HG02642 (cell line): ENCODE measurements at regions not wholly inside any gene's neighbourhood (a gene's known extent, or its start where the extent isn't known, plus 50 kb on each side); places are given as distances from the start of the nearest gene placed in this dataset.

Source experiments
- ATAC-seq: cut with Tn5 transposase; IDR thresholded peaks from one replicate; pipeline ENCODE4 v1.9.1; 2021; ENCODE audit warnings: mild to moderate bottlenecking; ENCODE audit not compliant: unreplicated experiment, poor library complexity

DNA sequence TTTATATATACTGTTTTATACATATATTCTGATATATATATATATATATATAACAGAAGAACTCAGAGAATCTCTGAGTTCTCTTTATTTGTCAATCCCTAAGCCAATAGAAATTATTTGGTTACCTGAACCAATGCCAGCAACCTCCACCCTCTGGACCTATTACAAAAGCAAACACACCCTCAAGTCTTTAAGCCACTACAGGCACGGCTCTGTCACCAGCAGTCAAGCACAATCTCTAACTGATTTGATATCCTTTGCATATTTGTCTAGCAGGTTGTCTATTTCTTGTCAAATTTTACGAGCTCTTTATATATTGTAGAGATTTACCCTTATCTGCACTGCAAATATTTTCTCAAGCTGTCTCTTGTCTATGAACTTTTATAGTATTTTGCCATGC, 66.6 kb upstream of the TOPAZ1 start:
- ATAC-seq = no peak

DNA sequence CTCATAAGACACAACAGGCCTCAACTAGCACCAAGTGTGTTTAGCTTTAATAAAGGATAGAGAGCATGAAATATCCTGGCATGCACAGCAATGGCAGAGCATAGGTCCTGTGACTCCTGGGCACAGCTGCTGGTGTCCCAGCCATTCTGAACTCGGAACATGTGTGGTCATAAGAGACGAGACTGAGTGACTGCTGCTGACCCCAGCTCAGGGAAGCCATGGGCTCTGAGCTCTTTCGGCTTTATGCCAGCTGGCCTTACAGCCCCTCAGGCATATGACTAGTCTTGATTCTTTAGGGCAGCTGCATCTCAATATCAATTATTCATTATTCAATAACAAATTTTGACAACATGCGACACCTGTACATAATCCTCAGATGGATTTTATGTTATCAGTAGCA, 62.4 kb upstream of the TOPAZ1 start:
- ATAC-seq = no peak

GRCh38 chr3:44184319-44184953, 57.2 kb upstream of the TOPAZ1 start:
- ATAC-seq = no peak

DNA sequence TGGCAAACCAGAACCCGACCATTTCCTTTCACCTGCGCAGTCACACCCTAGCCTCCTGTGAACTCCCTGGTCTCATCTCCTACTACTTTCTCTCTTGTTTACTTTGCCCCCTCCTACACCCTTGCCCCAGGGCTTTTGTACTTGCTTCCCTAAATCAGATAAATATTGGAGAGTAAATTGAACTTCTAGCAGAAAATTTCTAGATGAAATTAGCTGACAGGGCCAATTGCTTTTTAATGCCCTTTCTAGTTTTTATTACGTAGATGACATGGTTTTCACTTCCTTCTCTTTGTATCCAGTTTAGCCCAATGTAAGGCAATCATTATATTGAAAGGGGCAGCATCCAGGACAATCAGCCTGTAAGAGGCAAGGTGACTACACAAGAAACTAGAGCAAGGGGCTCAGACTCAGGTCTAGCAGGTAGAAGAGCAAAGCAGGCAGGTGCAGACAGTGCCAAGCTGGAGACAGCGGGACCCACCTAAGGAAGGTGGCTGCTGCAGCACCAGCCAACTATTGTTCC, 56.2 kb upstream of the TOPAZ1 start:
- no peak for ATAC-seq

GRCh38 chr3:44186111-44186672, 55.5 kb upstream of the TOPAZ1 start:
- ATAC-seq = no peak

DNA sequence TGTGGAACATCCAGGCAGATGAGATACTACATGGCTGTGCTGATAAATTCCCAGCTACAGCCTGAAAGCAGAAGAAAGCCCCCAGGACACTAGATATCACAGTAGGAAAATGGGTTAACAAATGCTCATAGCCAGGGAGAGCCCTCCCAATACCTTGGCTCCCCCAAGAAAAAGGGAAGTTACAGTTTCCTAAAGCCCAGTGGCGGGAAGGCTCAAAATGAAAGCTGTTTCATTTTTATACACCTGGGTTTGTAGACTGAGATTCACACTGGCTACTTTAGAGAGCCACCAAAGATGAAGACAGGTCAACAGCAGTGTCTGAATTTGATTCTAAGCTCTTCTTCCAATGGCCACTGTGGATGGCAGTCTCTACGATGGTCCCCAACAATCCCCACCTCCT, 55.0 kb upstream of the TOPAZ1 start:
- ATAC-seq = no peak
